MV-4-11 (cell line): ENCODE measurements at regions not wholly inside any gene's neighbourhood (a gene's known extent, or its start where the extent isn't known, plus 50 kb on each side); places are given as distances from the start of the nearest gene placed in this dataset.

Source experiments
- DNase-seq: peaks from one replicate; lab custom pipeline; 2025; lab: John Stamatoyannopoulos, UW

DNA sequence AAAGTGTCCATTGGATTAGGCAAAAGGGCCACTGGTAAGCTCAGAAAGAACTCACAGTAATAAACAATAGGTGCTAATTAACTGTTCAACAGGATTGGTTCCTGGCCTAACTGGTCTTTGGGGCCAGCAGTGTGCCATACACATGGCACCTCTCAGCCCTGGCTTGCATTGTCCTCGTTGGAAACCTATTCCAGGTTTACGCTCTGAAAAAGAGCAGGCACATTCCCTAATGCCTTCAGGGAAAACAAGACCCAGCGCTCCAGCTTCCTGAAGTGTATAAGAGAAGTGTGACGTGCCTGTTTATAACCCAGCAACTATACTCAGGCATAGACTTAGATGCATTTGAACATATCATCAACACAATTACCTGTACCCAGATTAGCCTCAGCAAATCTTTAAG is 51.9 kb upstream of the RBM47 start:
- no peak for DNase-seq

DNA sequence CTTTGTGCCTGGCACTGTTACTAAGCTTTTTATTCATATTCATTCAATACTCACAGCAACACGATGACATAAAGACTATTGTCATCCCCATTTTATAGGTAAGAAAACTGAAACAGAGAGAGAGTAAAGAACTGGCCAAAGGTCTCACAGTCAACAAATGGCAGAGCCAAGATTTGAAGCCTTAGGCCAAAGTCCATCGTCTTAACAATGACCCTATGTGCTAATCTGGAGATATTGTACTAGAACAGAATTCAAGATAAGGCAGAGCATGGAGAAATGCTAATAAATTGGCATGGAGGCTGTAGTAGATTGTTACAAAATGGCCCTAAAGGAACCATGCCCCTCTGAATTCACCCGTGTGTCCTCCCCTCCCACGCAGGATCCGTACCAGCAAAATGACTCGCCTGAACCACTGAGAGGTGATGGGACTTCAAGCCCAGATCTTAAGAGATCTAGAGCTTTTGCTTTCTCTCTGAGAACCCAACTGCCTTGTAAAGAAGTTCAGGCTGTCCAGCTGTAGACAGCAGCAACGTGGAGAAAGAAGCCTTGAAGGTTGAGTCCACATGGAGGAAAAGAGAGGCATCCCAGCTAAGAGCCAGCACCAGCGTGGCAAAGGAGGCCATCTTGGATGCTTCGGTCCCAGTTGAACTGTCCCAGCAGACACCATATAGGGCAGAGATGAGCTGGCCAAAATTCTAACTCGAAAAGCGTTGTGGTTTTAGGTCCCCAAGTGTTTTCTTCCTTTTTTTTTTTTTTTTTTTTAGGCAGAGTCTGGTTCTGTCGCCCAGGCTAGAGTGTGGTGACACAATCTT is 52.8 kb upstream of the RBM47 start:
- DNase-seq: peak; percentile 92

DNA sequence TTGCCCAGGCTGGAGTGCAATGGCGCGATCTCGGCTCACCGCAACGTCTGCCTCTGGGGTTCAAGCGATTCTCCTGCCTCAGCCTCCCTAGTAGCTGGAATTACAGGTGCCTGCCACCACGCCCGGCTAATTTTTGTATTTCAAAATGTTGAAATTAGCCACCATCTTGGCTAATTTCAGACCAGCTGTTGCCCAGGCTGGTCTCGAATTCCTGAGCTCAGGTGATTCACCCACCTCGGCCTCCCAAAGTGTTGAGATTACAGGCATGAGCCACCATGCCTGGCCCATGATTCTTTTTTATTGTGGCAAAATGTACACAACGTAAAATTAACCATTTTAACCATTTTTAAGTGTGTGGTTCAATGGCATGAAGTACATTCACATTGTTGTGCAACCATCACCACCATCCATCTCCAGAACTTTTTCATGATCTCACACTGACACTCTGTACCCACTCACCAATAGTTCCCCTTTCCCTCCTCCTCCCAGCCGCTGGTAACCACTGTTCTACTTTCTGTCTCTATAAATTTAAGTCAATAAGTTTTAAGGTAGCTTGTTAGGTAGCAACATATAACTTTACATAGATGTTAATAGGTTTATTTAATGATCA is 54.0 kb upstream of the RBM47 start:
- DNase-seq: peak; percentile 90

- DNase-seq: no peak
These were observed 54.7 kb upstream of the RBM47 start for GRCh38 chr4:40684404-40684803.

GRCh38 chr4:40685300-40685699 is 55.6 kb upstream of the RBM47 start:
- DNase-seq: no peak

DNA sequence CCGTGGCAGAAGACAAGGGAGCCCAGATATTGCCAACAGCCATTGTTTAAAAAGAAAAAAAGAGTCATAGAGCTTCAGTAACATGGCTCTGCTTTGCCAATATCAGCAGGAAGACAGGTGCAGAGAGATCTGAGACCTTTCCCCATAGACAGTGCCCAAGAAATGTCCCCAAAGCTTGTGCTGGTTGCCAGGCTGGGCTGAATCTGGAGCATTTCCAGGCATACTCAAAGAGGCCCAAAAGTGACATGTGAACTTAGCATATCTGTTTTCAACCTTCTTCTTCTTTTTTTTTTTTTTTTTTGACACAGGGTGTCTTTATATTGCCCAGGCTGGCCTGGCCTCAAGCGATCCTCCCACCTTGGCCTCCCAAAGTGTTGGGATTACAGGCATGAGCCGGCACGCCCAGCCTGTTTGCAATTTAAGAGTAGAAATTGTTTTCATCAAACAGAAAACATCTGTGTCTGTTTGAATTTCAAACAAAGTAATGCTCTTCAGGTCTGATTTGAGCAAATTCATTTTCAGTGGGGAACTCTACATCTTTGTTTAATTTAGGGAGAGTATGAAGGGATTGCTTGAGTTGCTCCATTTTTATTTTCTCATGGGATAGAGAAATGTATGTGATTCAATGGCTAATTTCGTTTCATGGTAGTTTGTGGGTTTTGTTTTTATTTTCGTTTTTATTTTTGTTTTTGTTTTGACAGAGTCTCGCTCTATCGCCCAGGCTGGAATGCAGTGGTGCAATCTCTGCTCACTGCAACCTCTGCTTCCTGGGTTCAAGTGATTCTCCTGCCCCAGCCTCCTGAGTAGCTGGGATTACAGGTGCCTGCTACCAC is 56.6 kb upstream of the RBM47 start:
- DNase-seq: no peak

DNA sequence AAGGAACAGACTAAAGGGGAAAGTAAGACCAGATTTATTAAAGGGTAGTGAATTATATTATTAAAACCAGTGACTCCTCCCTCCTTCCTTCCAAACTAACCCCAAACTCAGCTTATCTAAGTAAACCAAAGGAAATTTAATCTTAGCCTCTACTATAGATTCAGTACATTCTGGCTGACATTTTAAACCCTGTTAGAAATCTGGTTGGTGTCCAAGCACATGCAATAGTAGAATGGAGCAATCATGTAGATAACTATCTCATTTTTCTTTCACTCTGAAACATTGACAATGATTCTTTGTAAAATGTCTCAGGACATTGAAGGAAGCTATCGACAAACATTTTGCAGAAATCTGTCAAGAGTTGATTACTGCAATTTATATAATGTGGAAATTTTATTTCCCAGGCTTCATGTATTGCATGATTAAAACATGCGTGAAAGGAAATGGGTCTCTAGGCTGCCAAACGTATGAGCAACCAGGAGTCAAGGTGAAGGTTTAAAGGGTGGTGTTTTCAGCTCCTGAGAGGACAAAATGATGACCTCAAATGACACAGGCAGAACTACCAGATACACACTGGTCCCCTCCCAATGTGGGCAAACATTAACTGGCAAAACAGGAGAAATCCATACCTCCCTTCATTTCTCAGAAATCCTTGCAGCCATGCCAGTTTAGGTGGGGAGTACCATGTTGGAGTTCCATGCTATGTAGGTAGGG is 58.2 kb upstream of the RBM47 start:
- no peak for DNase-seq

GRCh38 chr4:40688446-40689095 is 58.9 kb upstream of the RBM47 start:
- DNase-seq: no peak

- DNase-seq: no peak
These were observed 55.8 kb upstream of the NSUN7 start for GRCh38 chr4:40693946-40694345.

DNA sequence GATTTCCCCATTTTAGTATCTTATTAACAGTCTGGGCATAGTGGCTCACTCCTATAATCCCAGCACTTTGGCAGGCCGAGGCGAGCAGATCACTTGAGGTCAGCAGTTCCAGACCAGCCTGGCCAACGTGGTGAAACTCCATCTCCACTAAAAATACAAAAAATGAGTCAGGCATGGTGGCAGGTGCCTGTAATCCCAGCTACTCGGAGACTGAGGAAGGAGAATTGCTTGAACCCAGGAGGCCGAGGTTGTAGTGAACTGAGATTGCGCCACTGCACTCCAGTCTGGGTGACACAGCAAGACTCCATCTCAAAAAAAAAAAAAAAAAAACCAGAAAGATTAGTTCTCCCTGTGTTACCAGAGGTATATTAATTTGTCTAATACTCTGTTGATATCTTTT is 52.3 kb upstream of the NSUN7 start:
- DNase-seq: peak; percentile 14

GRCh38 chr4:40698733-40699132 is 51.0 kb upstream of the NSUN7 start:
- no peak for DNase-seq

- peak; percentile 29 for DNase-seq
These were observed 50.1 kb upstream of the NSUN7 start for GRCh38 chr4:40699648-40700047.
